HepG2 (cell line): ENCODE measurements at regions not wholly inside any gene's neighbourhood (a gene's known extent, or its start where the extent isn't known, plus 50 kb on each side); places are given as distances from the start of the nearest gene placed in this dataset.
"Not testable (repeated sequence)": the region's sequence is repeated elsewhere in the genome, so short reads cannot be mapped to it uniquely, and the experiment has no call there.

Experiments used
- CHD2 ChIP-seq: IDR thresholded peaks from 2 replicates; pipeline ENCODE4 v1.6.1; 2011; ENCODE audit warnings: low read depth, low read length, improper control_type of control experiment
- FLYWCH1 ChIP-seq: sonication (generic); formaldehyde crosslinking; IDR thresholded peaks from 2 replicates; pipeline ENCODE4 v1.8.1; 2023; ENCODE audit warnings: mild to moderate bottlenecking, missing genetic modification reagents
- KMT2A ChIP-seq: sonication (generic); formaldehyde crosslinking; IDR thresholded peaks from 2 replicates; pipeline ENCODE4 v1.4.0; 2020; ENCODE audit warnings: missing genetic modification reagents

- TF ChIP-seq FLYWCH1; KMT2A (CRISPR knock-in tag); CHD2: not testable (repeated sequence)
Observed at GRCh38 chr7:39869888-39870522, 80.1 kb upstream of the CDK13 start.
